Skeletal muscle tissue (tissue), 3 donors: ENCODE measurements at regions not wholly inside any gene's neighbourhood (a gene's known extent, or its start where the extent isn't known, plus 50 kb on each side); places are given as distances from the start of the nearest gene placed in this dataset.
"Not testable (repeated sequence)": the region's sequence is repeated elsewhere in the genome, so short reads cannot be mapped to it uniquely, and the experiment has no call there.

ENCODE experiments used
- H3K27ac ChIP-seq: one replicate; pipeline ENCODE4 v1.7.0; 2013; ENCODE audit warnings: mild to moderate bottlenecking, low read depth, low read length, inconsistent platforms
- H3K27me3 ChIP-seq, 3 donors: one replicate each; pipeline ENCODE4 v1.7.0; 2013; ENCODE audit warnings: low read length in 3 of 3; ENCODE audit not compliant: control insufficient read depth in 3 of 3, insufficient read depth in 3 of 3
- H3K36me3 ChIP-seq, 3 donors: one replicate each; pipeline ENCODE4 v1.7.0; 2013; ENCODE audit warnings: low read length in 3 of 3; ENCODE audit not compliant: control insufficient read depth in 3 of 3, insufficient read depth in 3 of 3
- H3K4me1 ChIP-seq, 3 donors: one replicate each; pipeline ENCODE4 v1.7.0; 2013; ENCODE audit warnings: low read length in 3 of 3, mild to moderate bottlenecking in 3 of 3; ENCODE audit not compliant: control insufficient read depth in 3 of 3, insufficient read depth in 3 of 3
- H3K4me3 ChIP-seq, 3 donors: one replicate each; pipeline ENCODE4 v1.7.0; 2013; ENCODE audit warnings: low read length in 3 of 3
- H3K9ac ChIP-seq, 3 donors: one replicate each; pipeline ENCODE4 v1.7.0; 2013; ENCODE audit warnings: low read length in 3 of 3, mild to moderate bottlenecking in 3 of 3, moderate library complexity in 2 of 3, low read depth in 1 of 3
- H3K9me3 ChIP-seq, 3 donors: one replicate each; pipeline ENCODE4 v1.7.0; 2013; ENCODE audit warnings: low read length in 3 of 3; ENCODE audit not compliant: control insufficient read depth in 3 of 3
- donor health status: Osteomylitis.

DNA sequence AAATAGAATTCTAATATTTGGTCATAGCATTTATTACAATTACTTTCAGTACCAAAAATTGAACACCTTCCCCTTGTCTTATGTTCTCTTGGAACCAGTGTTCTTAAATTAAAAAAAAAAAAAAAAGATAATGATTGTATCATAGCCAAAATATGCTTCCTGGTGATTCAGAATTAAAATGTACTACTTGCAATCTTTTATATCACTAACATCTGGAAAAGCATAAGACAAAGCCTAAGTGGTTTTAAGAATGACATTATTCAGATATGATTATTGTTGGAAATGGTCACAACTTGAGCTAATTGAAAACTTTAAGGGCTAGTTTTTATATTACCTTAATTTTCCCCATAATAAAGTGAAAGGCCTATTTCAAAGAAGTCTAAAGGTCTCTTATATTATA lies 493.3 kb upstream of the MARCKS start:
- no peak overlapping the region for H3K9ac ChIP-seq
- no peaks in the 10 kb centered on the region for H3K9me3 ChIP-seq
- no peaks in the 10 kb centered on the region for H3K36me3 ChIP-seq
- no peak overlapping the region for H3K27ac ChIP-seq
- peaks cover 5 to 7% (median 5%) of the 10 kb centered on the region in 3 donors for H3K4me1 ChIP-seq
- H3K4me3 ChIP-seq, result no peak overlapping the region
- no peaks in the 10 kb centered on the region for H3K27me3 ChIP-seq

GRCh38 chr6:113364766-113365165 lies 492.4 kb upstream of the MARCKS start:
- no peaks in the 10 kb centered on the region for H3K9me3 ChIP-seq
- H3K36me3 ChIP-seq, result no peaks in the 10 kb centered on the region
- no peaks in the 10 kb centered on the region for H3K27me3 ChIP-seq
- no peak overlapping the region for H3K4me3 ChIP-seq
- no peak overlapping the region for H3K9ac ChIP-seq
- H3K4me1 ChIP-seq, result peaks cover 2 to 4% (median 3%) of the 10 kb centered on the region in 3 donors
- no peak overlapping the region for H3K27ac ChIP-seq

- Histone ChIP-seq H3K9ac (no peak overlapping the region), H3K4me3 (no peak overlapping the region), H3K36me3 (no peaks in the 10 kb centered on the region), H3K27ac (no peak overlapping the region), H3K9me3 (no peaks in the 10 kb centered on the region), H3K27me3 (no peaks in the 10 kb centered on the region), H3K4me1 (no peaks in the 10 kb centered on the region)
These were observed 492.0 kb upstream of the MARCKS start for GRCh38 chr6:113365191-113365590.

GRCh38 chr6:113366505-113366904 lies 490.6 kb upstream of the MARCKS start:
- Histone ChIP-seq H3K9ac (no peak overlapping the region), H3K9me3 (no peaks in the 10 kb centered on the region), H3K4me1 (no peaks in the 10 kb centered on the region), H3K4me3 (no peak overlapping the region), H3K27ac (no peak overlapping the region), H3K36me3 (no peaks in the 10 kb centered on the region), H3K27me3 (no peaks in the 10 kb centered on the region)

- no peaks in the 10 kb centered on the region for H3K27me3 ChIP-seq
- no peak overlapping the region for H3K4me3 ChIP-seq
- H3K4me1 ChIP-seq, result no peaks in the 10 kb centered on the region
- no peaks in the 10 kb centered on the region for H3K36me3 ChIP-seq
- no peak overlapping the region for H3K9ac ChIP-seq
- no peaks in the 10 kb centered on the region for H3K9me3 ChIP-seq
- H3K27ac ChIP-seq, result no peak overlapping the region
These were observed 486.3 kb upstream of the MARCKS start for GRCh38 chr6:113370508-113371502.

DNA sequence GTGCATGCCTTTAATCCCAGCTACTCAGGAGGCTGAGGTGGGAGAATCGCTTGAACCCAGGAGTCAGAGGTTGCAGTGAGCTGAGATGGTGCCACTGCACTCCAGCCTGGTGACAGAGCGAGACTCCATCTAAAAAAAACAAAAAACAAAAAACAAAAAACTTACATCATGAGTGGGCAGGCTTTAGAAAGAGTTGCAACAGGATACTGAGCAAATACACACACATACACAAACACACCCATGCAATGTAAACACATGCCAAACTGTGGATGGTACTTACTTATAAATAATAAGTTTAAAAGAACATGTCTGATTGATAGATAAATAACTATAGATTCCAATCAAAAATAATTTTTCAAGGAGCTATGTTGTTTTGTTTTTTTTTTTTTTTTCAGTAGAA lies 481.7 kb upstream of the MARCKS start:
- H3K9ac ChIP-seq, H3K4me3 ChIP-seq, H3K4me1 ChIP-seq, H3K27me3 ChIP-seq, H3K9me3 ChIP-seq, H3K36me3 ChIP-seq, H3K27ac ChIP-seq: not testable (repeated sequence)

DNA sequence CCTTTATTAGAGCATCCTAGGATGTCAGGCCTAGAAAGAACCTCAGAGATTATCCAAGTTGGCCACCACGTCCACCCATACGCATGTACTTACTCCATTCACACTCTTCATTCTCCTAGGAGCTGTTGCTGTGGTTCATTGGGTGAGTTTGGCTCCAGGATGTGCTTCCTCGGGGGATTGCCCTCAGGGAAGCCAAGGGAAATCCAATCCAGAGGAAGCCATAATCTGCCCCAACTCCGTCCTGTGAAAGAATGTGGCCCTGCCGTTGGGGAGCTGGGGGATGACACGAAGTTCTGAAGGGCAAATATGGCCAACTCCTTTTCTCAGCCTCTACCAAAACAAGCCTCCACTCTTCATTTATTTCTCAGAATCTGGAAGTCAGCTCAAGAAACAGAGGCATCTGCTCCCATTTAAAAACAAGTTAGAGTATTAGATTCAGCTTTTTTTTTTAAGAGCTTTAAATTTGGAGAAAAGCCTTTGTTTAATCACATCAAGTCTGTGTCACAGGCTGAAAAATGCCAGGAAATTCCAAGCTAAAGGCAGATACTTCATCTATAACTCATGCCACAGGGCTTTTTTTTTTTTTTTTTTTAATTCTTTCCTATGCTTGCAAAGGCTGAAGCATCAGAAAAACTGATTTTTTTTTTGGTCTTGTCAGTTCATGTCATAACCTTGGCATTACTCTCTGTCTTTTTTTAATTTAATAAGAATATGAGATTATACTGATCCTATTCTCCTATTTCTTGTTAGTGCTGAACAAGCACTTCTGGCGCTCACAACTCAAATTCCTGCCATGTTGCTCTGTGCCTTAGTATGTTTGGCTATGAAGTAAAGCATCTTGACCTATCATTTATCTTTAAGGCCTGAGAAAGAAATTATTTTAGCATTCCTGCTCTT lies 480.9 kb upstream of the MARCKS start:
- no peak overlapping the region for H3K4me3 ChIP-seq
- H3K36me3 ChIP-seq, result no peaks in the 10 kb centered on the region
- H3K4me1 ChIP-seq, result no peaks in the 10 kb centered on the region
- no peaks in the 10 kb centered on the region for H3K27me3 ChIP-seq
- H3K9ac ChIP-seq, result no peak overlapping the region
- no peak overlapping the region for H3K27ac ChIP-seq
- no peaks in the 10 kb centered on the region for H3K9me3 ChIP-seq

- Histone ChIP-seq H3K36me3 (no peaks in the 10 kb centered on the region), H3K9me3 (no peaks in the 10 kb centered on the region), H3K27ac (no peak overlapping the region), H3K4me3 (no peak overlapping the region), H3K27me3 (no peaks in the 10 kb centered on the region), H3K4me1 (no peaks in the 10 kb centered on the region), H3K9ac (no peak overlapping the region)
These were observed 480.3 kb upstream of the MARCKS start for GRCh38 chr6:113376847-113377165.

DNA sequence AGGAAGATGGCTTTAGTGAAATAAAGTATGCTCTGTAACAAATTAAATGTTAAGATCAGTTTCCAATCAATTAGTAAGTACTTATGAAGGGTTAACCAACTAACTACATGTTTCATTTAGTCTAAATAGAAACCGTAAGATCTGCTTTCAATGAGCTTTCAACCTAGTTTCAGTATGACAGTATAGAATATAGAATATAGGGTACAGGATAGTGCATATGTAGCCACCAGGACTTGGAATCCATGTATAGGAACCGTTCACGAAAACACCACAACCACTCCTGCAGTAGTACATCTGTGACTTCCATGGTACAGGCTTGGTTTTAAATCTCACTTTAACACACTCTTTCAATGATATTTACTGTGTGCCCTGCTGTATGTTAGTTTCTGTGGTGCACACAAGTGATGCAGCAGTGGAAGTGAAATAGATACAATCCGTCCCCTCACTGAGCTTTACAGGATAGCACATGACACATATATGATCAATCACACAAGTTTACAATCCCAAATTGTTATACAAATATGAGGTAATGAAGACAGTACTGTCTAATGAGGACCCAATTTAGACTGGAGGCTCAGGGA lies 479.7 kb upstream of the MARCKS start:
- no peaks in the 10 kb centered on the region for H3K27me3 ChIP-seq
- no peak overlapping the region for H3K9ac ChIP-seq
- no peaks in the 10 kb centered on the region for H3K9me3 ChIP-seq
- no peak overlapping the region for H3K27ac ChIP-seq
- H3K36me3 ChIP-seq, result no peaks in the 10 kb centered on the region
- no peak overlapping the region for H3K4me3 ChIP-seq
- H3K4me1 ChIP-seq, result no peaks in the 10 kb centered on the region

GRCh38 chr6:113380591-113380990 lies 476.6 kb upstream of the MARCKS start:
- no peaks in the 10 kb centered on the region for H3K27me3 ChIP-seq
- H3K36me3 ChIP-seq, result no peaks in the 10 kb centered on the region
- H3K9me3 ChIP-seq, result no peaks in the 10 kb centered on the region
- no peak overlapping the region for H3K27ac ChIP-seq
- H3K4me3 ChIP-seq, result no peak overlapping the region
- no peak overlapping the region for H3K9ac ChIP-seq
- no peaks in the 10 kb centered on the region for H3K4me1 ChIP-seq
